Activated T-cell treated with anti-CD3 and anti-CD28 coated beads, Interleukin-2, amount 50 U/mL, for 48 hours (primary cell): ENCODE measurements at regions not wholly inside any gene's neighbourhood (a gene's known extent, or its start where the extent isn't known, plus 50 kb on each side); places are given as distances from the start of the nearest gene placed in this dataset.

Experiments
- DNase-seq, 2 experiments: peaks; one replicate each; pipeline ENCODE4 v3.0.0-alpha.2; 2020

- no peak for DNase-seq
Measured at GRCh38 chr14:82390586-82390985, 856.9 kb upstream of the SEL1L start.

- DNase-seq, result no peak
Measured at GRCh38 chr14:82394916-82395315, 861.3 kb upstream of the SEL1L start.

- DNase-seq, result no peak
Measured at GRCh38 chr14:82398256-82398655, 864.6 kb upstream of the SEL1L start.

GRCh38 chr14:82403987-82404386 is 870.3 kb upstream of the SEL1L start:
- no peak for DNase-seq

GRCh38 chr14:82410064-82410463 is 876.4 kb upstream of the SEL1L start:
- no peak for DNase-seq

- DNase-seq, result no peak
Measured at GRCh38 chr14:82411298-82411697, 877.6 kb upstream of the SEL1L start.

- DNase-seq, result no peak
Measured at GRCh38 chr14:82412545-82412944, 878.9 kb upstream of the SEL1L start.

- DNase-seq, result no peak
Measured at GRCh38 chr14:82414853-82415539, 881.3 kb upstream of the SEL1L start.

GRCh38 chr14:82419933-82420332 is 886.3 kb upstream of the SEL1L start:
- DNase-seq, result no peak

- DNase-seq, result no peak
Measured at GRCh38 chr14:82420871-82421270, 887.2 kb upstream of the SEL1L start.

GRCh38 chr14:82421286-82421685 is 887.6 kb upstream of the SEL1L start:
- DNase-seq, result no peak

GRCh38 chr14:82422230-82422629 is 888.6 kb upstream of the SEL1L start:
- no peak for DNase-seq

- DNase-seq, result no peak
Measured at GRCh38 chr14:82425261-82425660, 891.6 kb upstream of the SEL1L start.

GRCh38 chr14:82431031-82431430 is 897.4 kb upstream of the SEL1L start:
- no peak for DNase-seq

GRCh38 chr14:82432301-82433105 is 898.9 kb upstream of the SEL1L start:
- no peak for DNase-seq

- DNase-seq, result no peak
Measured at GRCh38 chr14:82438436-82438835, 904.8 kb upstream of the SEL1L start.

GRCh38 chr14:82441270-82441669 is 907.6 kb upstream of the SEL1L start:
- no peak for DNase-seq

GRCh38 chr14:82445810-82446570 is 912.3 kb upstream of the SEL1L start:
- no peak for DNase-seq

GRCh38 chr14:82447586-82447985 is 913.9 kb upstream of the SEL1L start:
- no peak for DNase-seq

GRCh38 chr14:82449926-82450468 is 916.3 kb upstream of the SEL1L start:
- DNase-seq, result no peak

- no peak for DNase-seq
Measured at GRCh38 chr14:82451675-82452074, 918.0 kb upstream of the SEL1L start.

- DNase-seq, result no peak
Measured at GRCh38 chr14:82482345-82482744, 948.7 kb upstream of the SEL1L start.

- no peak for DNase-seq
Measured at GRCh38 chr14:82488473-82488872, 954.8 kb upstream of the SEL1L start.
